H1 (cell line): ENCODE measurements at regions not wholly inside any gene's neighbourhood (a gene's known extent, or its start where the extent isn't known, plus 50 kb on each side); places are given as distances from the start of the nearest gene placed in this dataset.

Source experiments
- CTCF ChIA-PET: fragments of 300-600 bp; sonication (Branson Sonifier 250); formaldehyde crosslinking; loops from one replicate; lab custom pipeline; 2021; ENCODE audit not compliant: partially characterized antibody; lab: Charles Lee
- POLR2A ChIA-PET: fragments of 300-600 bp; sonication (Branson Sonifier 250); formaldehyde crosslinking; loops from one replicate; lab custom pipeline; 2021; ENCODE audit warnings: inconsistent platforms; ENCODE audit not compliant: partially characterized antibody; lab: Charles Lee
- DNase-seq, 2 experiments: peaks; one replicate each; pipeline versions ENCODE4 v3.0.0 to v3.0.0-alpha.2; 2010 to 2022; ENCODE audit warnings: low spot score in 2 of 2, low read depth in 1 of 2, mixed read lengths in 1 of 2
- FAIRE-seq: peaks from 2 replicates; lab custom pipeline; 2011; peaks lifted over from hg19 to GRCh38; lab: Jason Lieb, UNC
- H2AFZ ChIP-seq: 2 replicates; pipeline ENCODE4 v1.8.1; 2012; ENCODE audit warnings: low read length, inconsistent platforms
- H2AK5ac ChIP-seq: 2 replicates; pipeline ENCODE4 v1.6.1; 2013; ENCODE audit warnings: low read depth, low read length
- H2BK120ac ChIP-seq: replicated peaks from 2 replicates; pipeline ENCODE3; 2013; ENCODE audit warnings: low read depth, low read length, inconsistent platforms
- H2BK12ac ChIP-seq: 2 replicates; pipeline ENCODE4 v1.6.1; 2013; ENCODE audit warnings: low read depth, low read length
- H2BK15ac ChIP-seq: 2 replicates; pipeline ENCODE4 v1.6.1; 2013; ENCODE audit warnings: low read length
- H2BK20ac ChIP-seq: 2 replicates; pipeline ENCODE4 v1.6.1; 2013; ENCODE audit warnings: low read length
- H2BK5ac ChIP-seq: 2 replicates; pipeline ENCODE4 v1.6.1; 2013; ENCODE audit warnings: low read depth, low read length
- H3K14ac ChIP-seq: 2 replicates; pipeline ENCODE4 v1.6.1; 2013; ENCODE audit warnings: inconsistent platforms; ENCODE audit not compliant: insufficient read length
- H3K18ac ChIP-seq: 2 replicates; pipeline ENCODE4 v1.6.1; 2013; ENCODE audit warnings: low read length; ENCODE audit errors: extremely low read depth
- H3K23ac ChIP-seq: 2 replicates; pipeline ENCODE4 v1.6.1; 2013; ENCODE audit warnings: inconsistent platforms; ENCODE audit not compliant: insufficient read length
- H3K23me2 ChIP-seq: 2 replicates; pipeline ENCODE4 v1.6.1; 2013; ENCODE audit warnings: low read depth, low read length
- H3K27ac ChIP-seq: 2 replicates; pipeline ENCODE4 v1.6.1; 2011; ENCODE audit warnings: low read depth, low read length, inconsistent platforms
- H3K27me3 ChIP-seq, 4 experiments: replicated peaks in 1 of 4; 1 replicate in 1 of 4; 2 replicates in 3 of 4; pipeline versions ENCODE4 v1.6.1 to v1.8.1; 2011 to 2013; ENCODE audit warnings: low read length in 3 of 4, mild to moderate bottlenecking in 3 of 4, inconsistent platforms in 2 of 4, mixed read lengths in 2 of 4, moderate library complexity in 1 of 4; ENCODE audit not compliant: control insufficient read depth in 3 of 4, insufficient read depth in 3 of 4; ENCODE audit errors: extremely low read depth in 1 of 4
- H3K36me3 ChIP-seq, 4 experiments: 2 replicates each; pipeline versions ENCODE4 v1.6.1 to v1.8.1; 2011 to 2013; ENCODE audit warnings: mild to moderate bottlenecking in 4 of 4, low read length in 3 of 4, moderate library complexity in 2 of 4, control low read depth in 1 of 4, inconsistent platforms in 1 of 4; ENCODE audit not compliant: insufficient read depth in 4 of 4, control insufficient read depth in 2 of 4
- H3K4ac ChIP-seq: replicated peaks from 2 replicates; pipeline ENCODE3; 2013; ENCODE audit warnings: low read length, low read depth, mixed read lengths, inconsistent platforms; ENCODE audit not compliant: insufficient read length
- H3K4me1 ChIP-seq, 4 experiments: replicated peaks in 1 of 4; 1 replicate in 1 of 4; 2 replicates in 3 of 4; pipeline versions ENCODE4 v1.6.1 to v1.8.1; 2011 to 2013; ENCODE audit warnings: low read length in 3 of 4, inconsistent platforms in 2 of 4, mixed read lengths in 1 of 4; ENCODE audit not compliant: insufficient read depth in 4 of 4, control insufficient read depth in 3 of 4
- H3K4me2 ChIP-seq, 2 experiments: 2 replicates each; pipeline versions ENCODE4 v1.6.1 to v1.8.1; 2011 to 2013; ENCODE audit warnings: low read depth in 2 of 2, low read length in 2 of 2, control low read depth in 1 of 2, inconsistent platforms in 1 of 2, mild to moderate bottlenecking in 1 of 2; ENCODE audit not compliant: insufficient read depth in 1 of 2
- H3K4me3 ChIP-seq, 4 experiments: fragments of 200-600, 300-600 bp in 1 of 4; sonication (generic), shearing (Covaris generic), sonication (Bioruptor Twin) in 1 of 4; 2 replicates each; pipeline versions ENCODE4 v1.5.1 to v1.8.1; 2011 to 2016; ENCODE audit warnings: low read length in 4 of 4, low read depth in 3 of 4, control low read depth in 2 of 4, inconsistent platforms in 2 of 4, mild to moderate bottlenecking in 2 of 4, mixed read lengths in 1 of 4, moderate library complexity in 1 of 4; ENCODE audit not compliant: insufficient read depth in 2 of 4; ENCODE audit errors: extremely low read depth in 1 of 4
- H3K56ac ChIP-seq: replicated peaks from 2 replicates; pipeline ENCODE3; 2013; ENCODE audit warnings: low read depth, mild to moderate bottlenecking, mixed read lengths, low read length, inconsistent platforms; ENCODE audit not compliant: insufficient read length
- H3K79me1 ChIP-seq: 2 replicates; pipeline ENCODE4 v1.6.1; 2013; ENCODE audit warnings: low read depth, low read length, control low read depth
- H3K79me2 ChIP-seq, 2 experiments: 2 replicates each; pipeline versions ENCODE4 v1.6.1 to v1.8.1; 2012 to 2013; ENCODE audit warnings: low read length in 2 of 2, mild to moderate bottlenecking in 2 of 2, inconsistent platforms in 1 of 2; ENCODE audit not compliant: insufficient read depth in 2 of 2, control insufficient read depth in 1 of 2
- H3K9ac ChIP-seq, 4 experiments: replicated peaks in 1 of 4; 1 replicate in 1 of 4; 2 replicates in 3 of 4; pipeline versions ENCODE4 v1.6.1 to v1.8.1; 2011 to 2013; ENCODE audit warnings: low read depth in 3 of 4, low read length in 3 of 4, control low read depth in 2 of 4, mild to moderate bottlenecking in 2 of 4, moderate library complexity in 2 of 4, inconsistent platforms in 1 of 4; ENCODE audit errors: extremely low read depth in 1 of 4
- H3K9me3 ChIP-seq, 2 experiments: 2 replicates each; pipeline versions ENCODE4 v1.6.1 to v1.8.1; 2012 to 2013; ENCODE audit warnings: mild to moderate bottlenecking in 2 of 2, moderate library complexity in 2 of 2, control low read depth in 1 of 2, inconsistent platforms in 1 of 2, low read depth in 1 of 2, low read length in 1 of 2, mixed read lengths in 1 of 2; ENCODE audit not compliant: insufficient read depth in 2 of 2
- H4K20me1 ChIP-seq, 2 experiments: replicated peaks in 1 of 2; 2 replicates each; pipeline versions ENCODE3 to v1.8.1; 2011 to 2013; ENCODE audit warnings: inconsistent platforms in 2 of 2, low read length in 2 of 2, mild to moderate bottlenecking in 1 of 2; ENCODE audit not compliant: insufficient read depth in 2 of 2, control insufficient read depth in 1 of 2
- H4K5ac ChIP-seq: 2 replicates; pipeline ENCODE4 v1.6.1; 2013; ENCODE audit warnings: low read length, low read depth, mixed read lengths, inconsistent platforms; ENCODE audit not compliant: insufficient read length
- H4K8ac ChIP-seq: 2 replicates; pipeline ENCODE4 v1.8.0; 2013; ENCODE audit warnings: mild to moderate bottlenecking, moderate library complexity, low read length, inconsistent platforms; ENCODE audit not compliant: insufficient read depth; ENCODE audit errors: extremely low read depth
- H4K91ac ChIP-seq: replicated peaks from 2 replicates; pipeline ENCODE3; 2013; ENCODE audit warnings: low read length, mixed read lengths, inconsistent platforms; ENCODE audit not compliant: insufficient read length
- CBX5 ChIP-seq: fragments of 300-800, 300-1000 bp; sonication (generic); IDR thresholded peaks from 2 replicates; pipeline ENCODE4 v1.7.1; 2016; ENCODE audit warnings: antibody characterized with exemption, low read length, low read depth
- CBX8 ChIP-seq: fragments of 300-800, 300-1000 bp; sonication (generic); IDR thresholded peaks from 2 replicates; pipeline ENCODE4 v1.7.1; 2016; ENCODE audit warnings: low read depth, low read length, borderline replicate concordance
- FOSL1 ChIP-seq: IDR thresholded peaks from 2 replicates; pipeline ENCODE4 v1.6.1; 2011; ENCODE audit warnings: mild to moderate bottlenecking, low read depth, low read length, moderate library complexity; ENCODE audit not compliant: insufficient read depth
- HDAC6 ChIP-seq: IDR thresholded peaks from one replicate; pipeline ENCODE4 v1.7.1; 2012; ENCODE audit warnings: low read depth, mild to moderate bottlenecking, inconsistent platforms, low read length, moderate library complexity
- MAFK ChIP-seq: IDR thresholded peaks from 2 replicates; pipeline ENCODE4 v1.6.1; 2012; ENCODE audit warnings: low read depth, mild to moderate bottlenecking, improper control_type of control experiment, low read length
- NANOG ChIP-seq: IDR thresholded peaks from 2 replicates; pipeline ENCODE4 v1.6.1; 2011; ENCODE audit warnings: low read length, low read depth, mild to moderate bottlenecking, inconsistent platforms; ENCODE audit not compliant: insufficient read depth, poor library complexity, severe bottlenecking
- POLR2AphosphoS5 ChIP-seq: IDR thresholded peaks from 2 replicates; pipeline ENCODE4 v1.6.1; 2011; ENCODE audit warnings: low read depth, low read length
- RBBP5 ChIP-seq: IDR thresholded peaks from 2 replicates; pipeline ENCODE4 v1.7.1; 2012; ENCODE audit warnings: low read depth, mild to moderate bottlenecking, inconsistent platforms, low read length, moderate library complexity, borderline replicate concordance
- RXRA ChIP-seq: IDR thresholded peaks from 2 replicates; pipeline ENCODE4 v1.6.1; 2011; ENCODE audit warnings: low read depth, mild to moderate bottlenecking, low read length, moderate library complexity; ENCODE audit not compliant: insufficient read depth
- SP1 ChIP-seq: IDR thresholded peaks from 2 replicates; pipeline ENCODE4 v1.6.1; 2011; ENCODE audit warnings: low read depth, low read length
- SUZ12 ChIP-seq: fragments of 200-600 bp; sonication (generic); IDR thresholded peaks from 2 replicates; pipeline ENCODE4 v1.6.1; 2012; ENCODE audit warnings: mild to moderate bottlenecking, inconsistent platforms, low read length, moderate library complexity, mixed read lengths
- TAF7 ChIP-seq: optimal IDR thresholded peaks from 2 replicates; pipeline ENCODE3; 2011; ENCODE audit warnings: low read depth, mild to moderate bottlenecking, inconsistent platforms, low read length, moderate library complexity, borderline replicate concordance
- WGBS, 2 experiments: shearing (Covaris generic) in 1 of 2; methylation state at CpG; one replicate each; pipeline versions ENCODE4 v1.1.6 to v1.1.7; 2013 to 2015; ENCODE audit warnings: low lambda C conversion rate in 2 of 2, mixed read lengths in 2 of 2, inconsistent platforms in 1 of 2, low coverage in 1 of 2, missing lambda C conversion rate in 1 of 2; ENCODE audit not compliant: insufficient replicate concordance in 2 of 2, insufficient coverage in 1 of 2, insufficient read length in 1 of 2; ENCODE audit errors: extremely low coverage in 1 of 2, missing lambda C conversion rate in 1 of 2; 5-methylcytosine and 5-hydroxymethylcytosine counted together
- TF ChIP-seq, protein P1 (sequence below): IDR thresholded peaks from 2 replicates; pipeline ENCODE4 v1.6.1; 2011; ENCODE audit warnings: low read depth, mild to moderate bottlenecking, low read length; ENCODE audit not compliant: insufficient read depth
- TF ChIP-seq, protein P2 (sequence below): IDR thresholded peaks from 2 replicates; pipeline ENCODE4 v1.6.1; 2011; ENCODE audit warnings: low read length, improper control_type of control experiment

DNA sequence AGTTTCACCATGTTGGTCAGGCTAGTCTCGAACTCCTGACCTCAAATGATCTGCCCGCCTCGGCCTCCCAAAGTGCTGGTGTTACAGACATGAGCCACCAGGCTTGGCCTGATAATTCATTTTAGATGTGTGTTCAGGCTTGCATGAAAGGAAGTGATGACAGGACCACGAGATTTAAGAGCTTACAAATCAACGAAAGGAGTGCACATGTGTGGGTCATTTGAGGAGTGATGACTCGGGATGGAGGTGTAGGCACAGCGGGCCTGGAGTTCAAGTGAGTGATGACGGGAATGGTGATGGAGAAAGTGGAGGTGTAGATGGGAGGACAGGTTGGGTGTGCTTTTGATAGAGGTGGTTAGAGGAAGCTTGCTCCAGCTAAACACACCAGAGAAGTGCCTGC, 742.4 kb downstream of the GALR1 start:
- WGBS, 2 experiments = 95% methylated on average over 8 of the region's 8 CpGs; no CpG with 5 or more reads in 1 of the 2 experiments
- no peaks in the 10 kb centered on the region for H3K79me1 ChIP-seq
- no peak for TF ChIP-seq SP1
- no peak for TF ChIP-seq HDAC6
- no peak for TF ChIP-seq POLR2AphosphoS5
- TF ChIP-seq RXRA = no peak
- TF ChIP-seq TAF7 = no peak
- TF ChIP-seq RBBP5 = no peak
- TF ChIP-seq FOSL1 = no peak
- TF ChIP-seq CBX5 = no peak
- no peak for TF ChIP-seq NANOG
- TF ChIP-seq, protein P1, sequence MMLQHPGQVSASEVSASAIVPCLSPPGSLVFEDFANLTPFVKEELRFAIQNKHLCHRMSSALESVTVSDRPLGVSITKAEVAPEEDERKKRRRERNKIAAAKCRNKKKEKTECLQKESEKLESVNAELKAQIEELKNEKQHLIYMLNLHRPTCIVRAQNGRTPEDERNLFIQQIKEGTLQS = no peak
- TF ChIP-seq, protein P2, sequence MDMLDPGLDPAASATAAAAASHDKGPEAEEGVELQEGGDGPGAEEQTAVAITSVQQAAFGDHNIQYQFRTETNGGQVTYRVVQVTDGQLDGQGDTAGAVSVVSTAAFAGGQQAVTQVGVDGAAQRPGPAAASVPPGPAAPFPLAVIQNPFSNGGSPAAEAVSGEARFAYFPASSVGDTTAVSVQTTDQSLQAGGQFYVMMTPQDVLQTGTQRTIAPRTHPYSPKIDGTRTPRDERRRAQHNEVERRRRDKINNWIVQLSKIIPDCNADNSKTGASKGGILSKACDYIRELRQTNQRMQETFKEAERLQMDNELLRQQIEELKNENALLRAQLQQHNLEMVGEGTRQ = no peak
- no peak for TF ChIP-seq SUZ12
- no peak for TF ChIP-seq MAFK
- TF ChIP-seq CBX8 = no peak

More for the DNA sequence above, 742.4 kb downstream of the GALR1 start:
- Histone ChIP-seq H3K27me3 (no peaks in the 10 kb centered on the region), H4K5ac (no peak overlapping the region), H3K27ac (no peak overlapping the region), H3K4me1 (no peaks in the 10 kb centered on the region), H2BK15ac (no peak overlapping the region), H3K79me2 (no peaks in the 10 kb centered on the region), H2BK12ac (no peak overlapping the region), H2AK5ac (no peak overlapping the region), H3K4me2 (no peak overlapping the region), H2AFZ (no peak overlapping the region), H3K9me3 (no peaks in the 10 kb centered on the region), H2BK120ac (no peak overlapping the region), H3K9ac (no peak overlapping the region), H3K56ac (no peak overlapping the region), H4K20me1 (no peaks in the 10 kb centered on the region), H4K91ac (no peak overlapping the region), H2BK20ac (no peak overlapping the region), H3K18ac (no peak overlapping the region), H2BK5ac (no peak overlapping the region), H3K23me2 (no peaks in the 10 kb centered on the region), H3K4ac (no peak overlapping the region), H4K8ac (no peak overlapping the region), H3K14ac (no peak overlapping the region), H3K23ac (no peak overlapping the region), H3K4me3 (no peak overlapping the region), H3K36me3 (no peaks in the 10 kb centered on the region)
- DNase-seq = no peak
- FAIRE-seq = no peak
- CTCF ChIA-PET = no interaction called here
- POLR2A ChIA-PET = no interaction called here
